Hepatocyte (in vitro differentiated cells): ENCODE measurements at regions not wholly inside any gene's neighbourhood (a gene's known extent, or its start where the extent isn't known, plus 50 kb on each side); places are given as distances from the start of the nearest gene placed in this dataset.

Source experiments
- EZH2 ChIP-seq: fragments of 200-600 bp; sonication (generic); IDR thresholded peaks from 2 replicates; pipeline ENCODE4 v1.6.1; 2016; ENCODE audit warnings: antibody characterized with exemption, mild to moderate bottlenecking, borderline replicate concordance
- EZH2phosphoT487 ChIP-seq: fragments of 200-600 bp; sonication (generic); IDR thresholded peaks from one replicate; pipeline ENCODE4 v1.6.1; 2018; ENCODE audit warnings: antibody characterized with exemption, mild to moderate bottlenecking, low read depth, moderate library complexity; ENCODE audit not compliant: unreplicated experiment, severe bottlenecking
- TF ChIP-seq, protein P1 (sequence below): fragments of 200-600 bp; sonication (generic); IDR thresholded peaks from 2 replicates; pipeline ENCODE4 v1.5.1; 2016; ENCODE audit warnings: antibody characterized with exemption, mild to moderate bottlenecking; ENCODE audit not compliant: poor library complexity

- TF ChIP-seq, protein P1, sequence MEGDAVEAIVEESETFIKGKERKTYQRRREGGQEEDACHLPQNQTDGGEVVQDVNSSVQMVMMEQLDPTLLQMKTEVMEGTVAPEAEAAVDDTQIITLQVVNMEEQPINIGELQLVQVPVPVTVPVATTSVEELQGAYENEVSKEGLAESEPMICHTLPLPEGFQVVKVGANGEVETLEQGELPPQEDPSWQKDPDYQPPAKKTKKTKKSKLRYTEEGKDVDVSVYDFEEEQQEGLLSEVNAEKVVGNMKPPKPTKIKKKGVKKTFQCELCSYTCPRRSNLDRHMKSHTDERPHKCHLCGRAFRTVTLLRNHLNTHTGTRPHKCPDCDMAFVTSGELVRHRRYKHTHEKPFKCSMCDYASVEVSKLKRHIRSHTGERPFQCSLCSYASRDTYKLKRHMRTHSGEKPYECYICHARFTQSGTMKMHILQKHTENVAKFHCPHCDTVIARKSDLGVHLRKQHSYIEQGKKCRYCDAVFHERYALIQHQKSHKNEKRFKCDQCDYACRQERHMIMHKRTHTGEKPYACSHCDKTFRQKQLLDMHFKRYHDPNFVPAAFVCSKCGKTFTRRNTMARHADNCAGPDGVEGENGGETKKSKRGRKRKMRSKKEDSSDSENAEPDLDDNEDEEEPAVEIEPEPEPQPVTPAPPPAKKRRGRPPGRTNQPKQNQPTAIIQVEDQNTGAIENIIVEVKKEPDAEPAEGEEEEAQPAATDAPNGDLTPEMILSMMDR = no peak
- TF ChIP-seq EZH2 = no peak
- TF ChIP-seq EZH2phosphoT487 = no peak
These were observed 1704.7 kb upstream of the TENM3 start for GRCh38 chr4:180538384-180539057.
